ENCODE measurements at regions not wholly inside any gene's neighbourhood (a gene's known extent, or its start where the extent isn't known, plus 50 kb on each side); places are given as distances from the start of the nearest gene placed in this dataset.

- no CpG with 5 or more reads among the region's 3 CpGs for WGBS, 2 experiments (ENCODE audit: extremely low coverage in 2 of 2, insufficient read length in 1 of 2)
- Histone ChIP-seq H3K4ac (ENCODE audit: low read depth, low read length) (no peak overlapping the region), H3K9ac (ENCODE audit: low read depth, low read length) (no peak overlapping the region), H3K4me2 (ENCODE audit: low read depth, low read length) (no peak overlapping the region), H3K9me3 (ENCODE audit: control insufficient read depth, insufficient read depth, low read length) (no peaks in the 10 kb centered on the region), H3K79me1 (ENCODE audit: low read depth in 1 of 2, low read length in 2 of 2) (no peaks in the 10 kb centered on the region), H3K23ac (ENCODE audit: low read depth, low read length) (no peak overlapping the region), H2AK5ac (ENCODE audit: low read depth, low read length) (no peak overlapping the region), H4K5ac (ENCODE audit: low read depth, low read length) (no peak overlapping the region), H3K4me3 (ENCODE audit: insufficient read depth, low read depth, low read length) (no peak overlapping the region), H3K18ac (ENCODE audit: low read depth, low read length) (no peak overlapping the region), H3K4me1 (ENCODE audit: control insufficient read depth, insufficient read depth, low read length) (peaks cover 2% of the 10 kb centered on the region; the same call in 1 of the 2 replicates), H4K91ac (ENCODE audit: insufficient read depth, low read depth, low read length) (no peak overlapping the region), H3K56ac (ENCODE audit: extremely low read depth, insufficient read depth, low read length) (no peak overlapping the region), H2BK5ac (ENCODE audit: low read depth, low read length, poor library complexity, severe bottlenecking) (no peak overlapping the region), H3K27ac (ENCODE audit: insufficient read depth, low read length) (no peak overlapping the region), H4K8ac (ENCODE audit: low read depth in 2 of 2, low read length in 2 of 2) (no peak overlapping the region), H3K36me3 (ENCODE audit: control insufficient read depth, insufficient read depth, low read length) (no peaks in the 10 kb centered on the region), H2BK120ac (ENCODE audit: low read depth, low read length) (no peak overlapping the region), H2AFZ (replicated peaks; ENCODE audit: low read length, poor library complexity) (no peak overlapping the region), H3K9me1 (ENCODE audit: insufficient read depth, low read length) (no peaks in the 10 kb centered on the region), H3K14ac (replicated peaks; ENCODE audit: low read depth, low read length) (no peak overlapping the region), H3K27me3 (ENCODE audit: control insufficient read depth, insufficient read depth, low read length) (peaks cover under 1% of the 10 kb centered on the region), H2BK20ac (ENCODE audit: low read depth, low read length) (no peak overlapping the region), H4K20me1 (ENCODE audit: insufficient read depth, low read length) (no peaks in the 10 kb centered on the region), H2BK15ac (ENCODE audit: low read depth, low read length) (no peak overlapping the region), H2AK9ac (replicated peaks; ENCODE audit: low read depth, low read length, poor library complexity) (no peak overlapping the region)
- POLR2A ChIA-PET (ENCODE audit: unreplicated experiment) = interaction anchor here (0.5 kb wide), 1 partner anchor 26 kb away, joined by 3 read pairs; no protein-coding TSS in a partner anchor
- dilution Hi-C loops (cut with HindIII; ENCODE audit: low sequenced_read_pairs, unreplicated experiment) = no loop called here
- CTCF ChIA-PET = no interaction called here
- in situ Hi-C loops (cut with MboI; ENCODE audit: low sequenced_read_pairs) = no loop called here
- no peak for TF ChIP-seq RCOR1 (IDR thresholded peaks at IDR 0.05; ENCODE audit: insufficient replicate concordance, low read length)
- TF ChIP-seq USF2 (IDR thresholded peaks at IDR 0.05; ENCODE audit: low read depth, low read length) = no peak
- TF ChIP-seq MXI1 (IDR thresholded peaks at IDR 0.05; ENCODE audit: borderline replicate concordance, low read depth, low read length) = no peak
- TF ChIP-seq RFX5 (IDR thresholded peaks at IDR 0.05; ENCODE audit: low read depth, low read length) = no peak
- no peak for TF ChIP-seq CTCF (conservative IDR thresholded peaks at IDR 0.05; ENCODE audit: low read depth, low read length)
- TF ChIP-seq CEBPB (IDR thresholded peaks at IDR 0.05; ENCODE audit: low read depth, low read length) = no peak
- no peak for TF ChIP-seq FOS (IDR thresholded peaks at IDR 0.05; ENCODE audit: low read depth, low read length)
- intact Hi-C loops (cut with micrococcal nuclease) = no loop called here
- no peak for ATAC-seq (ENCODE audit: low read depth)
- no TSS peak for BruUV-seq (replicated peaks)
- no peak for DNase-seq
These were observed 149.8 kb upstream of the JAG1 start for GRCh38 chr20:10823585-10823984.
